Astrocyte (in vitro differentiated cells and primary cell): ENCODE measurements at regions not wholly inside any gene's neighbourhood (a gene's known extent, or its start where the extent isn't known, plus 50 kb on each side); places are given as distances from the start of the nearest gene placed in this dataset.

Experiments
- CTCF ChIP-seq: IDR thresholded peaks from 2 replicates; pipeline ENCODE4 v1.5.1; 2011; ENCODE audit warnings: low read depth, mild to moderate bottlenecking, inconsistent platforms, low read length, moderate library complexity; ENCODE audit not compliant: insufficient read depth
- EZH2 ChIP-seq: IDR thresholded peaks from 2 replicates; pipeline ENCODE4 v1.6.1; 2012; ENCODE audit warnings: mild to moderate bottlenecking, low read length, inconsistent platforms; ENCODE audit not compliant: insufficient read depth

DNA sequence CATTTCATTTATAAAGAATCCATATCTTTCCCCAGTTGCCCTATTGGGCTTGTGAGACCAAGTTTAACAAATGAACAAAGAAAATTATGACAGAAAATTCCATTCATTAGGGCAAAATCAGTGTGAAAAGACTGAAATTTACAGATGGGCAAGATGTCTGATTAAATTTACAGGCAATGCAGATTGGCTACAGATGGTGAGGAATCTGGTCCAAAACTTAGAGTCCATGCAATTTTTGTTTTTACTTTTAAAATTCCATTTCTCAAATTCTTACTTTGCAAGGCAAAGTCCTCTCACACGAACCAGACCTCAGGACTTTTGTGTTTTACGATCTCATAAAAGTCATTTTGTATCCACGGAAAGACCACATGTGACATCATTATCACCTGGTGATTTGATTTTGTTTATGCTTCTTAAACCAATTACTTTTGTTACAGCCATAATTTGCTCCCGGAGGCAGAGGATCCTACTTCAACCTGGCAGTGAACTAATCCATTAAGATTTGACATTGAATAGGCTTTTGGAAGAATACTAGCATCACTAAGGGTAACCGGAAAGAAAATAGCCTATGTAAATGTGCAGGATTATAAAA lies 843.7 kb upstream of the CHORDC1 start:
- TF ChIP-seq CTCF (no peak), EZH2 (no peak)
